Aorta (tissue), 5 donors: ENCODE measurements at regions not wholly inside any gene's neighbourhood (a gene's known extent, or its start where the extent isn't known, plus 50 kb on each side); places are given as distances from the start of the nearest gene placed in this dataset.

Experiments
- ATAC-seq: fragments of 200-7000 bp; cut with Tn5 transposase; one replicate; pipeline ENCODE4 v1.9.1; 2022; ENCODE audit warnings: moderate library complexity; ENCODE audit not compliant: low FRiP score
- DNase-seq, 2 donors: peaks; one replicate each; pipeline ENCODE4 v3.0.0-alpha.2; 2020
- H3K27ac ChIP-seq, 2 donors: one replicate each; pipeline ENCODE4 v1.5.1; 2013; ENCODE audit warnings: low read length in 2 of 2, mild to moderate bottlenecking in 2 of 2, moderate library complexity in 2 of 2, control low read depth in 1 of 2, inconsistent platforms in 1 of 2, low read depth in 1 of 2
- H3K27me3 ChIP-seq, 2 donors: one replicate each; pipeline ENCODE4 v1.6.1; 2013; ENCODE audit warnings: control low read depth in 1 of 2, low read length in 1 of 2, mild to moderate bottlenecking in 1 of 2, moderate library complexity in 1 of 2; ENCODE audit not compliant: insufficient read depth in 2 of 2, control insufficient read depth in 1 of 2
- H3K36me3 ChIP-seq, 2 donors: one replicate each; pipeline ENCODE4 v1.6.1; 2013; ENCODE audit warnings: control low read depth in 1 of 2, low read length in 1 of 2, mild to moderate bottlenecking in 1 of 2; ENCODE audit not compliant: insufficient read depth in 2 of 2, control insufficient read depth in 1 of 2
- H3K4me1 ChIP-seq, 2 donors: one replicate each; pipeline ENCODE4 v1.6.1; 2013; ENCODE audit warnings: low read length in 2 of 2, control low read depth in 1 of 2, mild to moderate bottlenecking in 1 of 2, moderate library complexity in 1 of 2; ENCODE audit not compliant: insufficient read depth in 2 of 2, control insufficient read depth in 1 of 2
- H3K4me3 ChIP-seq, 2 donors: one replicate each; pipeline ENCODE4 v1.5.1; 2013; ENCODE audit warnings: low read length in 2 of 2, control low read depth in 1 of 2, mild to moderate bottlenecking in 1 of 2
- H3K9me3 ChIP-seq: one replicate; pipeline ENCODE4 v1.6.1; 2013; ENCODE audit warnings: mild to moderate bottlenecking, low read length; ENCODE audit not compliant: control insufficient read depth
- WGBS, 2 donors: extraction: QIAGEN DNeasy Blood & Tissue Kit; methylation state at CpG; one replicate each; pipeline ENCODE4 v1.1.7; 2013; 5-methylcytosine and 5-hydroxymethylcytosine counted together
- intact Hi-C, 2 donors: fragments of 100-400 bp; cut with DNase I; formaldehyde crosslinking; loops; one replicate each; pipeline versions ENCODE4 v1.14.2 to v1.15.0; 2022
- donor health status: healthy with polysubstance abuse.
- donor health status: Bipolar disorder and iron deficiency.
- donor health status: DM: no; HTN: no; CAD: no.
- donor health status: DM: no; HTN: no; CAD: no.
- donor health status: DM: yes; HTN: yes; CAD: no.

GRCh38 chr13:22076658-22077057 is 405.8 kb downstream of the FGF9 start:
- 89 to 93% methylated on average over 2 of the region's 2 CpGs for WGBS, 2 donors
- Histone ChIP-seq H3K27me3 (no peaks in the 10 kb centered on the region), H3K36me3 (no peaks in the 10 kb centered on the region), H3K4me1 (no peaks in the 10 kb centered on the region), H3K27ac (no peak overlapping the region), H3K9me3 (no peaks in the 10 kb centered on the region), H3K4me3 (no peak overlapping the region)
- DNase-seq (no peak), ATAC-seq (no peak)
- intact Hi-C loops: no loop called here

- H3K4me1 ChIP-seq: no peaks in the 10 kb centered on the region
- no peak overlapping the region for H3K4me3 ChIP-seq
- DNase-seq (no peak), ATAC-seq (no peak)
- no peak overlapping the region for H3K27ac ChIP-seq
- H3K27me3 ChIP-seq: no peaks in the 10 kb centered on the region
- WGBS, 2 donors: 36 to 43% methylated on average over 3 of the region's 3 CpGs
- H3K9me3 ChIP-seq: no peaks in the 10 kb centered on the region
- no peaks in the 10 kb centered on the region for H3K36me3 ChIP-seq
- intact Hi-C loops: no loop called here
Measured at GRCh38 chr13:22077205-22077683, 406.4 kb downstream of the FGF9 start.

DNA sequence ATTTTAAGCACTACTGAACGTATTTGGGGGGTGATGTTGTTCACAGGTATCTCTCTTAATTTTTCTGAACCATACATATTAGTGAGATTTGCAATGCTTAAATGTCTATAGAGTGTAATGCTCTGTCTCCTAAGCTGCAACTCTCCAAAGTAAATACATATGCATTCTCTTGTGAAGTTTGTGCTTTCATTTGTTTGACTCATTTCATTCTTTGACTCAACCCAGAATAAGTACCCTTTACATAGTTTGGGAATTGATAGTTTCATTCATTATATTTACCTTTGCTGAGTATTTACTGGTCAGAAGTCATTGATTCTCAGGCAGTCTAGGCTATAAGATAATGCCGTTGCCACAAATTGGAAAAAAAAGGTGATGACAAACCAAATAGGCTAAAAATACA is 406.9 kb downstream of the FGF9 start:
- H3K9me3 ChIP-seq: no peaks in the 10 kb centered on the region

GRCh38 chr13:22079961-22080360 is 409.1 kb downstream of the FGF9 start:
- WGBS, 2 donors: 91 to 94% methylated on average over 11 of the region's 11 CpGs
- Histone ChIP-seq H3K4me1 (no peaks in the 10 kb centered on the region), H3K9me3 (no peaks in the 10 kb centered on the region), H3K4me3 (no peak overlapping the region), H3K27ac (no peak overlapping the region), H3K27me3 (no peaks in the 10 kb centered on the region), H3K36me3 (no peaks in the 10 kb centered on the region)
- intact Hi-C loops: no loop called here
- DNase-seq (no peak), ATAC-seq (no peak)

More for the DNA sequence above, 406.9 kb downstream of the FGF9 start:
- Histone ChIP-seq H3K4me1 (no peaks in the 10 kb centered on the region), H3K4me3 (no peak overlapping the region), H3K27ac (no peak overlapping the region), H3K36me3 (no peaks in the 10 kb centered on the region), H3K27me3 (no peaks in the 10 kb centered on the region)
- intact Hi-C loops: no loop called here
- no peak for DNase-seq
- ATAC-seq: no peak
- WGBS, 2 donors: 21 to 28% methylated on average over 2 of the region's 2 CpGs

- intact Hi-C loops: no loop called here
- no peak for ATAC-seq
Measured at GRCh38 chr13:22080832-22081231, 410.0 kb downstream of the FGF9 start.

GRCh38 chr13:22081430-22081829 is 410.6 kb downstream of the FGF9 start:
- H3K27me3 ChIP-seq: no peaks in the 10 kb centered on the region
- 31 to 46% methylated on average over 6 of the region's 6 CpGs for WGBS, 2 donors
- H3K36me3 ChIP-seq: no peaks in the 10 kb centered on the region
- H3K4me1 ChIP-seq: no peaks in the 10 kb centered on the region
- no peaks in the 10 kb centered on the region for H3K9me3 ChIP-seq
- H3K4me3 ChIP-seq: no peak overlapping the region
- no peak overlapping the region for H3K27ac ChIP-seq
- intact Hi-C loops: no loop called here
- DNase-seq (no peak), ATAC-seq (no peak)

More at GRCh38 chr13:22080832-22081231, 410.0 kb downstream of the FGF9 start:
- no peaks in the 10 kb centered on the region for H3K4me1 ChIP-seq
- H3K4me3 ChIP-seq: no peak overlapping the region
- DNase-seq: no peak
- 60 to 86% methylated on average over 2 of the region's 2 CpGs for WGBS, 2 donors
- H3K27ac ChIP-seq: no peak overlapping the region
- H3K36me3 ChIP-seq: no peaks in the 10 kb centered on the region
- no peaks in the 10 kb centered on the region for H3K9me3 ChIP-seq
- no peaks in the 10 kb centered on the region for H3K27me3 ChIP-seq

- WGBS, 2 donors: 96% methylated on average over 2 of the region's 2 CpGs
- intact Hi-C loops: no loop called here
- no peak for ATAC-seq
Measured at GRCh38 chr13:22082030-22082429, 411.2 kb downstream of the FGF9 start.

GRCh38 chr13:22082437-22083100 is 411.7 kb downstream of the FGF9 start:
- no peaks in the 10 kb centered on the region for H3K27me3 ChIP-seq
- 81 to 86% methylated on average over 2 of the region's 2 CpGs for WGBS, 2 donors
- no peaks in the 10 kb centered on the region for H3K36me3 ChIP-seq
- no peak for DNase-seq
- no peak for ATAC-seq
- no peak overlapping the region for H3K4me3 ChIP-seq
- intact Hi-C loops: no loop called here
- no peaks in the 10 kb centered on the region for H3K4me1 ChIP-seq
- H3K9me3 ChIP-seq: no peaks in the 10 kb centered on the region
- no peak overlapping the region for H3K27ac ChIP-seq

More at GRCh38 chr13:22082030-22082429, 411.2 kb downstream of the FGF9 start:
- no peaks in the 10 kb centered on the region for H3K27me3 ChIP-seq
- DNase-seq: no peak
- H3K9me3 ChIP-seq: no peaks in the 10 kb centered on the region
- H3K36me3 ChIP-seq: no peaks in the 10 kb centered on the region
- no peak overlapping the region for H3K27ac ChIP-seq
- H3K4me1 ChIP-seq: no peaks in the 10 kb centered on the region
- no peak overlapping the region for H3K4me3 ChIP-seq

GRCh38 chr13:22085001-22085400 is 414.1 kb downstream of the FGF9 start:
- Histone ChIP-seq H3K36me3 (no peaks in the 10 kb centered on the region), H3K9me3 (no peaks in the 10 kb centered on the region), H3K4me3 (no peak overlapping the region), H3K27me3 (no peaks in the 10 kb centered on the region), H3K27ac (no peak overlapping the region), H3K4me1 (no peaks in the 10 kb centered on the region)
- no peak for DNase-seq
- ATAC-seq: no peak
- 92 to 95% methylated on average over 2 of the region's 2 CpGs for WGBS, 2 donors
- intact Hi-C loops: no loop called here
